Left lung (tissue), 4 donors: ENCODE measurements at regions not wholly inside any gene's neighbourhood (a gene's known extent, or its start where the extent isn't known, plus 50 kb on each side); places are given as distances from the start of the nearest gene placed in this dataset.

Experiments
- ATAC-seq: fragments of 200-7000 bp; cut with Tn5 transposase; one replicate; pipeline ENCODE4 v1.9.1; 2020; ENCODE audit warnings: moderate library complexity
- DNase-seq, 4 donors: peaks; one replicate each; pipeline ENCODE4 v3.0.0-alpha.2; 2013 to 2020
- H3K27ac ChIP-seq, 2 donors: fragments of 200-600 bp; sonication (generic) in 1 of 2; one replicate each; pipeline versions ENCODE4 v1.5.0 to v1.8.0; 2020 to 2021
- H3K27me3 ChIP-seq, 2 donors: fragments of 200-600 bp; sonication (generic) in 1 of 2; one replicate each; pipeline versions ENCODE4 v1.5.0 to v1.8.0; 2020 to 2021
- H3K36me3 ChIP-seq, 2 donors: fragments of 200-600 bp; sonication (generic) in 1 of 2; one replicate each; pipeline versions ENCODE4 v1.5.0 to v1.8.0; 2020 to 2021
- H3K4me1 ChIP-seq, 2 donors: fragments of 200-600 bp; one replicate each; pipeline ENCODE4 v1.8.0; 2021
- H3K4me3 ChIP-seq, 2 donors: fragments of 200-600 bp; sonication (generic) in 1 of 2; one replicate each; pipeline versions ENCODE4 v1.5.0 to v1.8.0; 2020 to 2021; ENCODE audit warnings: mild to moderate bottlenecking in 1 of 2
- H3K9me3 ChIP-seq, 2 donors: fragments of 200-600 bp; sonication (generic) in 1 of 2; one replicate each; pipeline versions ENCODE4 v1.5.0 to v1.8.0; 2020 to 2021
- CTCF ChIP-seq, 2 donors: fragments of 200-600 bp; sonication (generic) in 1 of 2; IDR thresholded peaks; one replicate each; pipeline versions ENCODE4 v1.5.0 to v1.8.0; 2021; ENCODE audit warnings: antibody characterized with exemption in 2 of 2
- intact Hi-C, 2 donors: fragments of 100-400 bp; cut with DNase I; formaldehyde crosslinking; loops; one replicate each; pipeline versions ENCODE4 v1.11.2 to v1.14.2; 2022
- donor health status: DM: no; HTN: yes; CAD: no.
- donor health status: DM: no; HTN: no; CAD: no.

- DNase-seq (no peak), ATAC-seq (peak; percentile 98)
- Histone ChIP-seq H3K27ac (no peak overlapping the region), H3K4me1 (no peaks in the 10 kb centered on the region), H3K36me3 (no peaks in the 10 kb centered on the region), H3K4me3 (no peak overlapping the region), H3K27me3 (no peaks in the 10 kb centered on the region), H3K9me3 (peaks cover 0 to 6% of the 10 kb centered on the region in 2 donors)
- intact Hi-C loops: no loop called here
- TF ChIP-seq CTCF (IDR thresholded peaks at IDR 0.05): no peak
These were observed 153.4 kb downstream of the BARX1 start for GRCh38 chr9:93801581-93802284.

GRCh38 chr9:93801120-93801519, 154.0 kb downstream of the BARX1 start:
- no peak overlapping the region for H3K4me3 ChIP-seq
- intact Hi-C loops: no loop called here
- TF ChIP-seq CTCF (IDR thresholded peaks at IDR 0.05): no peak
- H3K36me3 ChIP-seq: no peaks in the 10 kb centered on the region
- ATAC-seq (no peak), DNase-seq (no peak)
- no peaks in the 10 kb centered on the region for H3K27me3 ChIP-seq
- H3K4me1 ChIP-seq: no peaks in the 10 kb centered on the region
- H3K27ac ChIP-seq: no peak overlapping the region
- peaks cover 0 to 5% of the 10 kb centered on the region in 2 donors for H3K9me3 ChIP-seq

GRCh38 chr9:93792358-93792757, 162.8 kb downstream of the BARX1 start:
- Histone ChIP-seq H3K4me3 (no peak overlapping the region), H3K4me1 (no peaks in the 10 kb centered on the region), H3K36me3 (no peaks in the 10 kb centered on the region), H3K9me3 (no peaks in the 10 kb centered on the region), H3K27ac (no peak overlapping the region), H3K27me3 (peaks cover 0 to 3% of the 10 kb centered on the region in 2 donors)
- no peak for TF ChIP-seq CTCF (IDR thresholded peaks at IDR 0.05)
- DNase-seq (no peak), ATAC-seq (no peak)
- intact Hi-C loops: no loop called here

GRCh38 chr9:93786204-93786603, 169.0 kb downstream of the BARX1 start:
- DNase-seq: no peak
- ATAC-seq: no peak
- Histone ChIP-seq H3K27ac (no peak overlapping the region), H3K27me3 (no peaks in the 10 kb centered on the region), H3K9me3 (peaks cover 0 to 7% of the 10 kb centered on the region in 2 donors), H3K4me1 (no peaks in the 10 kb centered on the region), H3K4me3 (no peak overlapping the region), H3K36me3 (no peaks in the 10 kb centered on the region)
- intact Hi-C loops: no loop called here
- TF ChIP-seq CTCF (IDR thresholded peaks at IDR 0.05): no peak

- intact Hi-C loops: no loop called here
These were observed 178.3 kb downstream of the BARX1 start for GRCh38 chr9:93776873-93777272.

More at GRCh38 chr9:93776873-93777272, 178.3 kb downstream of the BARX1 start:
- H3K27me3 ChIP-seq: no peaks in the 10 kb centered on the region
- TF ChIP-seq CTCF (IDR thresholded peaks at IDR 0.05): no peak
- ATAC-seq: no peak
- no peaks in the 10 kb centered on the region for H3K4me1 ChIP-seq
- DNase-seq: peak in 1 of 4 donors; percentile 76
- H3K36me3 ChIP-seq: no peaks in the 10 kb centered on the region
- H3K4me3 ChIP-seq: no peak overlapping the region
- no peaks in the 10 kb centered on the region for H3K9me3 ChIP-seq
- no peak overlapping the region for H3K27ac ChIP-seq
